CD4-positive, alpha-beta T cell (primary cell): ENCODE measurements at regions not wholly inside any gene's neighbourhood (a gene's known extent, or its start where the extent isn't known, plus 50 kb on each side); places are given as distances from the start of the nearest gene placed in this dataset.

Experiments
- ATAC-seq: fragments of 200-7000 bp; cut with Tn5 transposase; one replicate; pipeline ENCODE4 v1.10.0; 2022; ENCODE audit warnings: mild to moderate bottlenecking; ENCODE audit not compliant: poor library complexity
- CTCF ChIA-PET: fragments of 350-600 bp; sonication (Branson Sonifier 250); formaldehyde crosslinking; loops from one replicate; lab custom pipeline; 2021; ENCODE audit warnings: antibody characterized with exemption, inconsistent platforms; lab: Charles Lee
- POLR2A ChIA-PET: fragments of 350-600 bp; sonication (Branson Sonifier 250); formaldehyde crosslinking; loops from one replicate; lab custom pipeline; 2021; ENCODE audit warnings: antibody characterized with exemption, inconsistent platforms; lab: Charles Lee
- DNase-seq, 14 experiments: peaks; one replicate each; pipeline ENCODE4 v3.0.0-alpha.2; 2013 to 2020; ENCODE audit warnings: mixed read lengths in 2 of 14
- H3K27ac ChIP-seq, 2 donors: one replicate each; pipeline versions ENCODE4 v1.5.1 to v1.7.0; 2013; ENCODE audit warnings: low read length in 2 of 2, low read depth in 1 of 2, mild to moderate bottlenecking in 1 of 2
- H3K27me3 ChIP-seq, 2 experiments: 1 replicate in 1 of 2; 2 replicates in 1 of 2; pipeline versions ENCODE4 v1.6.1 to v1.7.0; 2013; ENCODE audit warnings: low read length in 2 of 2, control low read depth in 1 of 2, mild to moderate bottlenecking in 1 of 2, moderate library complexity in 1 of 2; ENCODE audit not compliant: insufficient read depth in 2 of 2, control insufficient read depth in 1 of 2
- H3K36me3 ChIP-seq: one replicate; pipeline ENCODE4 v1.6.1; 2013; ENCODE audit warnings: low read length, control low read depth; ENCODE audit not compliant: insufficient read depth
- H3K4me1 ChIP-seq: one replicate; pipeline ENCODE4 v1.6.1; 2013; ENCODE audit warnings: low read length, control low read depth; ENCODE audit not compliant: insufficient read depth
- H3K4me3 ChIP-seq: one replicate; pipeline ENCODE4 v1.5.1; 2013; ENCODE audit warnings: mild to moderate bottlenecking, low read length, moderate library complexity
- H3K9me3 ChIP-seq, 2 experiments: 1 replicate in 1 of 2; 2 replicates in 1 of 2; pipeline versions ENCODE4 v1.6.1 to v1.7.0; 2013; ENCODE audit warnings: low read length in 2 of 2, mild to moderate bottlenecking in 2 of 2, control low read depth in 1 of 2, moderate library complexity in 1 of 2; ENCODE audit not compliant: control insufficient read depth in 1 of 2, insufficient read depth in 1 of 2
- H3K27ac Mint-ChIP-seq: one replicate; pipeline ENCODE4 v1.8.0; 2020; ENCODE audit warnings: mixed read lengths
- H3K27me3 Mint-ChIP-seq: one replicate; pipeline ENCODE4 v1.8.0; 2021; ENCODE audit warnings: mixed read lengths
- H3K36me3 Mint-ChIP-seq: one replicate; pipeline ENCODE4 v1.8.0; 2021; ENCODE audit warnings: low read depth, mixed read lengths
- H3K4me1 Mint-ChIP-seq: one replicate; pipeline ENCODE4 v1.8.0; 2021; ENCODE audit warnings: low read depth, mixed read lengths
- H3K4me3 Mint-ChIP-seq: one replicate; pipeline ENCODE4 v1.8.0; 2020; ENCODE audit warnings: mild to moderate bottlenecking, mixed read lengths
- H3K9me3 Mint-ChIP-seq: one replicate; pipeline ENCODE4 v1.8.0; 2020; ENCODE audit warnings: mixed read lengths
- intact Hi-C, 2 experiments: fragments of 100-400 bp; cut with DNase I in 1 of 2; cut with micrococcal nuclease in 1 of 2; formaldehyde crosslinking; loops; one replicate each; pipeline versions ENCODE4 v1.15.1 to v1.9.0; 2023 to 2025; cut with DNase I, micrococcal nuclease
- TF ChIP-seq, protein P1 (sequence below): fragments of 200-600 bp; IDR thresholded peaks from one replicate; pipeline ENCODE4 v1.8.0; 2022; ENCODE audit warnings: antibody characterized with exemption, mild to moderate bottlenecking

GRCh38 chr15:95903352-95903751 is 427.1 kb upstream of the NR2F2 start:
- Histone ChIP-seq H3K36me3 (no peaks in the 10 kb centered on the region), H3K27me3 (no peaks in the 10 kb centered on the region), H3K4me1 (no peaks in the 10 kb centered on the region), H3K4me3 (no peak overlapping the region), H3K9me3 (peaks cover 0 to 7% of the 10 kb centered on the region in 2 experiments), H3K27ac (no peak overlapping the region)
- Mint-ChIP-seq H3K4me3 (no peak overlapping the region), H3K4me1 (no peaks in the 10 kb centered on the region), H3K27ac (no peak overlapping the region), H3K36me3 (no peaks in the 10 kb centered on the region), H3K9me3 (no peaks in the 10 kb centered on the region), H3K27me3 (no peaks in the 10 kb centered on the region)
- ATAC-seq (no peak), DNase-seq (no peak)
- intact Hi-C loops: no loop called here
- CTCF ChIA-PET: no interaction called here
- TF ChIP-seq, protein P1, sequence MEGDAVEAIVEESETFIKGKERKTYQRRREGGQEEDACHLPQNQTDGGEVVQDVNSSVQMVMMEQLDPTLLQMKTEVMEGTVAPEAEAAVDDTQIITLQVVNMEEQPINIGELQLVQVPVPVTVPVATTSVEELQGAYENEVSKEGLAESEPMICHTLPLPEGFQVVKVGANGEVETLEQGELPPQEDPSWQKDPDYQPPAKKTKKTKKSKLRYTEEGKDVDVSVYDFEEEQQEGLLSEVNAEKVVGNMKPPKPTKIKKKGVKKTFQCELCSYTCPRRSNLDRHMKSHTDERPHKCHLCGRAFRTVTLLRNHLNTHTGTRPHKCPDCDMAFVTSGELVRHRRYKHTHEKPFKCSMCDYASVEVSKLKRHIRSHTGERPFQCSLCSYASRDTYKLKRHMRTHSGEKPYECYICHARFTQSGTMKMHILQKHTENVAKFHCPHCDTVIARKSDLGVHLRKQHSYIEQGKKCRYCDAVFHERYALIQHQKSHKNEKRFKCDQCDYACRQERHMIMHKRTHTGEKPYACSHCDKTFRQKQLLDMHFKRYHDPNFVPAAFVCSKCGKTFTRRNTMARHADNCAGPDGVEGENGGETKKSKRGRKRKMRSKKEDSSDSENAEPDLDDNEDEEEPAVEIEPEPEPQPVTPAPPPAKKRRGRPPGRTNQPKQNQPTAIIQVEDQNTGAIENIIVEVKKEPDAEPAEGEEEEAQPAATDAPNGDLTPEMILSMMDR: no peak
- POLR2A ChIA-PET: no interaction called here

GRCh38 chr15:95910643-95911212 is 419.8 kb upstream of the NR2F2 start:
- Mint-ChIP-seq H3K27ac (no peak overlapping the region), H3K27me3 (no peaks in the 10 kb centered on the region), H3K4me1 (no peaks in the 10 kb centered on the region), H3K4me3 (no peak overlapping the region), H3K9me3 (no peaks in the 10 kb centered on the region), H3K36me3 (no peaks in the 10 kb centered on the region)
- H3K9me3 ChIP-seq: peaks cover 0 to 6% of the 10 kb centered on the region in 2 experiments
- H3K4me1 ChIP-seq: no peaks in the 10 kb centered on the region
- ChIA-PET POLR2A (no interaction called here), CTCF (no interaction called here)
- no peaks in the 10 kb centered on the region for H3K36me3 ChIP-seq
- no peaks in the 10 kb centered on the region for H3K27me3 ChIP-seq
- no peak overlapping the region for H3K27ac ChIP-seq
- no peak for DNase-seq
- intact Hi-C loops: loop anchor here in 1 of 2 experiments (10.0 kb wide), 1 partner anchor 56 kb away; no protein-coding TSS in a partner anchor
- no peak for ATAC-seq
- H3K4me3 ChIP-seq: no peak overlapping the region
- TF ChIP-seq, protein P1: no peak

DNA sequence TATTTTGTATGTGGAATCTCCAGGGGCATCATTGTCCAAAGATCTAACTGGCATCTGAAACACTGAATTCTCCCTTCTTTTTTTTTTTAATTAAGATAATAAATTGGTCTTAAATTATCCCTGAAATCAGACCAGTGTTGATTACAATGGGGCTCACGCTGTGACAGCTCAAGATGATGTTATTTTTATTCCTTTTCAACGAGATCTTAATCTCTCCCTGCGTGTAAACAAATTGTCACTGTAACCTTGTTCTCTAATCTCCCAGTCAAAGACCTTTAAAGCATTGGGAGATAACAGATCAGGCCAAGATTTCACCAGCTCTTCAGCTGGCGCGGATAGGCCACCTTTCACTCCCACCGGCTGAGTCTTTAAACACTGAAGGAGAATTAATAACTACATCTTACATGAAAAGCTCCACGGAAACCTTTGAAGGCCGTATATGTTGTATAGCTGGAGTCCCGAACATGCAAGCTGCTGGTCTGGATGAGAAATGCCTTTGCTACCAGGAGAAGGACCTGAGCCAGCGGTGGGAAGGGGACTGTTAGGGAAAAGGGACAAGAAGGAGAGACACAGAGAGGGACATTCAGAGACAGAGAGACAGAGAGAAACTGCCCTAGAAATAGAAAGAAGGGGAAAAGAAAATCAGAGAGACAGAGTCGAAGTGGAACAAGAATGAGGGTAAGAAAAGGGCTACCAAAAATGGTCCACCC is 418.8 kb upstream of the NR2F2 start:
- Mint-ChIP-seq H3K27me3 (no peaks in the 10 kb centered on the region), H3K4me1 (no peaks in the 10 kb centered on the region), H3K9me3 (no peaks in the 10 kb centered on the region), H3K4me3 (no peak overlapping the region), H3K36me3 (no peaks in the 10 kb centered on the region), H3K27ac (no peak overlapping the region)
- TF ChIP-seq, protein P1: no peak
- intact Hi-C loops: loop anchor here in 1 of 2 experiments (10.0 kb wide), 1 partner anchor 57 kb away; no protein-coding TSS in a partner anchor
- Histone ChIP-seq H3K9me3 (peaks cover 0 to 4% of the 10 kb centered on the region in 2 experiments), H3K4me1 (no peaks in the 10 kb centered on the region), H3K36me3 (no peaks in the 10 kb centered on the region), H3K27ac (no peak overlapping the region), H3K4me3 (no peak overlapping the region), H3K27me3 (no peaks in the 10 kb centered on the region)
- DNase-seq: no peak
- ATAC-seq: no peak
- ChIA-PET CTCF (no interaction called here), POLR2A (no interaction called here)
